ENCODE measurements at regions not wholly inside any gene's neighbourhood (a gene's known extent, or its start where the extent isn't known, plus 50 kb on each side); places are given as distances from the start of the nearest gene placed in this dataset.

DNA sequence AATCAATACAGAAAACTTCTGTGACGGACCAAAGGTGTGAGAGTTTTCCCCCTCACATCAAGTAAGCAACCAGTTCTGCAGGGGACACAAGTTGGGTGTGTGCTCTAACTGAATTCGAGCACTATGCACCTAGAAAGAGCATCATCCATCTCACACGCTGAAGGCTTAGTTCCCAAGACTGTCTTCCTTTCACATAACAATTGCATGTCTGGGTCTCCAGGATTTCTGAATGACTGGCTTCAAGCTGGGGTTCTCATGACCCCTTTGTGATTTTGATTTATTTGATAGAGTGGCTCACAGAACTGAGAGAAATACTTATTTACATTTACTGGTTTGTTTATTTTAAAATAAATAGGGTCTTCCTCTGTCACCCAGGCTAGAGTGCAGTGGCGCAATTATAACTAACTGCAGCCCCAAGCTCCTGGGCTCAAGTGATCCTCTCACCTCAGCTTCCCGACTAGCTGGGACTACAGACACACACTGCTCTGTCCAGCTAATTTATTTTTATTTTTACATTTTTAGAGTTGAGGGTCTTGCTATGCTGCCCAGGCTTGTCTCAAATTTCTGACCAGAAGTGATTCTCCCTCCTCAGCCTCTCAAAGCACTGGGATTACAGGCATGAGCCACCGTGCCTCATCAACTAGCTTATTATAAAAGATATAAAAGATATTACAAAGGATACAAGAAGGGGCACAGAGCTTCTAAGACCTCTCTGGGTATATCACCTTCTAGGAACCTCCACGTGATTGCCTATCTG lies 316.7 kb upstream of the CDH12 start:
- ChIA-PET POLR2A (ENCODE audit: unreplicated experiment) (no interaction called here), CTCF (no interaction called here)
- DNase-seq (no peak), ATAC-seq (no peak)
- Histone ChIP-seq H3K4me2 (ENCODE audit: low read length) (no peak overlapping the region), H3K27me3 (ENCODE audit: low read length) (no peaks in the 10 kb centered on the region), H3F3A (ENCODE audit: low read length, unreplicated experiment) (no peaks in the 10 kb centered on the region), H3K9me3 (ENCODE audit: low read length) (no peaks in the 10 kb centered on the region), H4K20me1 (ENCODE audit: low read length) (no peaks in the 10 kb centered on the region), H3K79me2 (ENCODE audit: low read length) (no peaks in the 10 kb centered on the region), H3K4me3 (ENCODE audit: low read length) (no peak overlapping the region), H3K36me3 (ENCODE audit: low read depth, low read length) (no peaks in the 10 kb centered on the region), H2AFZ (ENCODE audit: low read length) (no peak overlapping the region), H3K4me1 (ENCODE audit: insufficient read depth, low read length) (no peaks in the 10 kb centered on the region), H3K9ac (ENCODE audit: low read length) (no peak overlapping the region), H3K27ac (ENCODE audit: low read length) (no peak overlapping the region), H3K9me2 (replicated peaks; ENCODE audit: low read length) (no peaks in the 10 kb centered on the region)
- BruUV-seq (replicated peaks), result no TSS peak
- intact Hi-C loops (cut with micrococcal nuclease), result no loop called here
- TF ChIP-seq EZH2phosphoT487 (IDR thresholded peaks at IDR 0.05; ENCODE audit: borderline replicate concordance, low read length) (no peak), EZH2 (IDR thresholded peaks at IDR 0.05; ENCODE audit: low read length, unreplicated experiment) (no peak), CTCF (conservative IDR thresholded peaks at IDR 0.05; ENCODE audit: low read depth, low read length) (no peak)

DNA sequence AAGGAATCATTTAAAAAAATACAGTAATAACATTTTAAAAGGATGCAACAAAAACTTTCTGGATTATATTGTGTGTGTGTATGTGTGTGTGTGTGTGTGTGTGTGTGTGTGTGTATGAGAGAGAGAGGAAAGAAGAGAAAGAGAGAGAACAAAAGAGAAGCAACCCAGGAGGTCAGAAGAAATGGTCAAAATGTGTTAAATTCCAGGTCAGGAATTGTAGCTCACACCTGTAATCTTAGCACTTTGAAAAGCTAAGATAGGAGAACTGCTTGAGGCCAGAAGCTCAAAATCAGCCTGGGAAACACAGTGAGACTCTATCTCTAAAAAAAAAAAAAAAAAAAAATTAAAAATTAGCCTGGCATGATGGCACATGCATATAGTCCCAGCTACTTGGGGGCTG lies 311.8 kb upstream of the CDH12 start:
- ATAC-seq (no peak), DNase-seq (no peak)
- TF ChIP-seq EZH2 (IDR thresholded peaks at IDR 0.05; ENCODE audit: low read length, unreplicated experiment) (no peak), CTCF (conservative IDR thresholded peaks at IDR 0.05; ENCODE audit: low read depth, low read length) (no peak), EZH2phosphoT487 (IDR thresholded peaks at IDR 0.05; ENCODE audit: borderline replicate concordance, low read length) (no peak)
- Histone ChIP-seq H3K9ac (ENCODE audit: low read length) (no peak overlapping the region), H3K27ac (ENCODE audit: low read length) (no peak overlapping the region), H3K4me2 (ENCODE audit: low read length) (no peak overlapping the region), H3F3A (ENCODE audit: low read length, unreplicated experiment) (no peaks in the 10 kb centered on the region), H4K20me1 (ENCODE audit: low read length) (no peaks in the 10 kb centered on the region), H3K4me1 (ENCODE audit: insufficient read depth, low read length) (no peaks in the 10 kb centered on the region), H3K9me3 (ENCODE audit: low read length) (no peaks in the 10 kb centered on the region), H3K9me2 (replicated peaks; ENCODE audit: low read length) (no peaks in the 10 kb centered on the region), H3K36me3 (ENCODE audit: low read depth, low read length) (no peaks in the 10 kb centered on the region), H3K27me3 (ENCODE audit: low read length) (no peaks in the 10 kb centered on the region), H3K79me2 (ENCODE audit: low read length) (no peaks in the 10 kb centered on the region), H2AFZ (ENCODE audit: low read length) (no peak overlapping the region), H3K4me3 (ENCODE audit: low read length) (no peak overlapping the region)
- ChIA-PET POLR2A (ENCODE audit: unreplicated experiment) (no interaction called here), CTCF (no interaction called here)
- intact Hi-C loops (cut with micrococcal nuclease), result no loop called here
- no TSS peak for BruUV-seq (replicated peaks)

- intact Hi-C loops (cut with micrococcal nuclease), result no loop called here
- DNase-seq, result no peak
These were observed 305.0 kb upstream of the CDH12 start for GRCh38 chr5:23158179-23158578.

More at GRCh38 chr5:23158179-23158578, 305.0 kb upstream of the CDH12 start:
- no peaks in the 10 kb centered on the region for H3F3A ChIP-seq (ENCODE audit: low read length, unreplicated experiment)
- H3K27ac ChIP-seq (ENCODE audit: low read length), result no peak overlapping the region
- no peaks in the 10 kb centered on the region for H4K20me1 ChIP-seq (ENCODE audit: low read length)
- no peak overlapping the region for H3K4me3 ChIP-seq (ENCODE audit: low read length)
- no peak overlapping the region for H3K4me2 ChIP-seq (ENCODE audit: low read length)
- H3K9me3 ChIP-seq (ENCODE audit: low read length), result no peaks in the 10 kb centered on the region
- H3K4me1 ChIP-seq (ENCODE audit: insufficient read depth, low read length), result no peaks in the 10 kb centered on the region
- no peak overlapping the region for H3K9ac ChIP-seq (ENCODE audit: low read length)
- CTCF ChIA-PET, result no interaction called here
- H3K9me2 ChIP-seq (replicated peaks; ENCODE audit: low read length), result no peaks in the 10 kb centered on the region
- TF ChIP-seq EZH2phosphoT487 (IDR thresholded peaks at IDR 0.05; ENCODE audit: borderline replicate concordance, low read length), result no peak
- no peak for TF ChIP-seq CTCF (conservative IDR thresholded peaks at IDR 0.05; ENCODE audit: low read depth, low read length)
- TF ChIP-seq EZH2 (IDR thresholded peaks at IDR 0.05; ENCODE audit: low read length, unreplicated experiment), result no peak
- no peaks in the 10 kb centered on the region for H3K79me2 ChIP-seq (ENCODE audit: low read length)
- no peak for ATAC-seq
- no TSS peak for BruUV-seq (replicated peaks)
- no peak overlapping the region for H2AFZ ChIP-seq (ENCODE audit: low read length)
- H3K36me3 ChIP-seq (ENCODE audit: low read depth, low read length), result no peaks in the 10 kb centered on the region
- H3K27me3 ChIP-seq (ENCODE audit: low read length), result no peaks in the 10 kb centered on the region
- POLR2A ChIA-PET (ENCODE audit: unreplicated experiment), result no interaction called here

Data from PC-3 (cell line).